Brain microvascular endothelial cell (primary cell): ENCODE measurements at regions not wholly inside any gene's neighbourhood (a gene's known extent, or its start where the extent isn't known, plus 50 kb on each side); places are given as distances from the start of the nearest gene placed in this dataset.

Experiments used
- DNase-seq: peaks from one replicate; pipeline ENCODE4 v3.0.0-alpha.2; 2020
- H3K27ac ChIP-seq: fragments of 250-450 bp; sonication (Bioruptor Pico); 2 replicates; pipeline ENCODE4 v1.5.1; 2020; ENCODE audit warnings: mild to moderate bottlenecking, moderate library complexity
- H3K27me3 ChIP-seq: fragments of 250-450 bp; sonication (Bioruptor Pico); replicated peaks from 2 replicates; pipeline ENCODE4 v1.5.1; 2020; ENCODE audit warnings: mild to moderate bottlenecking
- H3K36me3 ChIP-seq: fragments of 250-450 bp; sonication (Bioruptor Pico); replicated peaks from 2 replicates; pipeline ENCODE4 v1.5.1; 2020; ENCODE audit warnings: mild to moderate bottlenecking
- H3K4me3 ChIP-seq: 2 replicates; pipeline ENCODE4 v1.5.1; 2011; ENCODE audit warnings: low read depth, mild to moderate bottlenecking, control low read depth, low read length, moderate library complexity
- in situ Hi-C: cut with HindIII; loops from 2 replicates; pipeline ENCODE4 v1.10.0; 2017; ENCODE audit warnings: low sequenced_read_pairs, low pct_ligation_motif_present
- TF ChIP-seq, protein P1 (sequence below): IDR thresholded peaks from 2 replicates; pipeline ENCODE4 v1.5.1; 2011; ENCODE audit warnings: low read depth, mild to moderate bottlenecking, moderate library complexity, low read length, control low read depth, inconsistent platforms; ENCODE audit errors: missing control alignments

DNA sequence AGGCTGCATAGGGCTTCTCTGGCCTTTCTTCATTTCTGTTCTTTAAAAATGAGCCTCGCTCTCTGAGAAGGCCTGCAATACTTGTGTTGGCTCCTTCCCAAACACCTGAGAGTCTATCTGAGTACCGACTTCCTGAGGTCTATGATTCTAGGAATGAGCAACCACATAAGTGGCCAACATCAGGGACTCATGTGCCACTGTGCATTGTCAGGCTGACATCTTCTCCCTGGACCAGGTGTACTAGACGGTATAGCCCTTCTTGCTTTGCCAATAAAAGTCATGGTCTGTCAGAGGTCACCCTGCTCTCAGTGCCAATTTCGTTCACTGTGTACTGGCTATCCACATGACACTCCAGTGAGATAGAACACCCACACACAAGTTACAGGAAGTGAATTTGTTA is 67.4 kb upstream of the EPHA5 start:
- TF ChIP-seq, protein P1, sequence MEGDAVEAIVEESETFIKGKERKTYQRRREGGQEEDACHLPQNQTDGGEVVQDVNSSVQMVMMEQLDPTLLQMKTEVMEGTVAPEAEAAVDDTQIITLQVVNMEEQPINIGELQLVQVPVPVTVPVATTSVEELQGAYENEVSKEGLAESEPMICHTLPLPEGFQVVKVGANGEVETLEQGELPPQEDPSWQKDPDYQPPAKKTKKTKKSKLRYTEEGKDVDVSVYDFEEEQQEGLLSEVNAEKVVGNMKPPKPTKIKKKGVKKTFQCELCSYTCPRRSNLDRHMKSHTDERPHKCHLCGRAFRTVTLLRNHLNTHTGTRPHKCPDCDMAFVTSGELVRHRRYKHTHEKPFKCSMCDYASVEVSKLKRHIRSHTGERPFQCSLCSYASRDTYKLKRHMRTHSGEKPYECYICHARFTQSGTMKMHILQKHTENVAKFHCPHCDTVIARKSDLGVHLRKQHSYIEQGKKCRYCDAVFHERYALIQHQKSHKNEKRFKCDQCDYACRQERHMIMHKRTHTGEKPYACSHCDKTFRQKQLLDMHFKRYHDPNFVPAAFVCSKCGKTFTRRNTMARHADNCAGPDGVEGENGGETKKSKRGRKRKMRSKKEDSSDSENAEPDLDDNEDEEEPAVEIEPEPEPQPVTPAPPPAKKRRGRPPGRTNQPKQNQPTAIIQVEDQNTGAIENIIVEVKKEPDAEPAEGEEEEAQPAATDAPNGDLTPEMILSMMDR, result no peak
- in situ Hi-C loops, result no loop called here
- Histone ChIP-seq H3K27ac (no peak overlapping the region), H3K27me3 (no peaks in the 10 kb centered on the region), H3K4me3 (no peak overlapping the region), H3K36me3 (no peaks in the 10 kb centered on the region)
- no peak for DNase-seq

DNA sequence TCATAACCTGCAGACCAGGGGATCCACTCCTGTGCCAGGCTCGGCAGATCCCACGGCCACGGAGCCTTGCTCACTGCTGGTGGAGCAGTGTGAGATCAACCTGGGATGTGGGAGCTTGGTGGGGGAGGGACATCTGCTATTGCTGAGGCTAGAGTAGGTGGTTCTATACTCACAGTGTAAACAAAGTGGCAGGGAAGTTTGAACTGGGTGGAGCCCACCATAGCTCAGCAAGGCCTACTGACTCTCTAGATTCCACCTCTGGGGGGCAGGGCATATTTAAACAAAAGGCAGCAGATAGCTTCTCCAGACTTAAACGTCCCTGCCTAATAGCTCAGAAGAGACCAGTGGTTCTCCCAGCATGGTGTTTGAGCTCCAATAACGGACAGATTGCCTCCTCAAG is 54.7 kb upstream of the EPHA5 start:
- no peak overlapping the region for H3K4me3 ChIP-seq
- DNase-seq, result no peak
- TF ChIP-seq, protein P1, result no peak
- H3K27me3 ChIP-seq, result no peaks in the 10 kb centered on the region
- H3K27ac ChIP-seq, result no peak overlapping the region
- no peaks in the 10 kb centered on the region for H3K36me3 ChIP-seq
- in situ Hi-C loops, result no loop called here
